Activated naive CD8-positive, alpha-beta T cell treated with anti-CD3 and anti-CD28 coated beads, Interleukin-2, amount 10 ng/mL, durations not matched to agents 7 days and 5 days (primary cell): ENCODE measurements at regions not wholly inside any gene's neighbourhood (a gene's known extent, or its start where the extent isn't known, plus 50 kb on each side); places are given as distances from the start of the nearest gene placed in this dataset.

ENCODE experiments used
- ATAC-seq: fragments of 150-1000 bp; cut with Tn5 transposase; one replicate; pipeline ENCODE4 v1.10.0; 2021; ENCODE audit warnings: low read depth, moderate library complexity
- POLR2A ChIA-PET: fragments of 350-600 bp; sonication (Branson Sonifier 250); formaldehyde crosslinking; loops from one replicate; lab custom pipeline; 2021; ENCODE audit warnings: antibody characterized with exemption; lab: Charles Lee
- DNase-seq: peaks from one replicate; pipeline ENCODE4 v3.0.0; 2021
- H3K27ac Mint-ChIP-seq: one replicate; pipeline ENCODE4 v1.8.0; 2022; ENCODE audit warnings: mild to moderate bottlenecking, mixed read lengths
- H3K27me3 Mint-ChIP-seq: one replicate; pipeline ENCODE4 v1.8.0; 2022; ENCODE audit warnings: mild to moderate bottlenecking, moderate library complexity, mixed read lengths
- H3K36me3 Mint-ChIP-seq: one replicate; pipeline ENCODE4 v1.8.0; 2021; ENCODE audit warnings: mild to moderate bottlenecking, mixed read lengths
- H3K4me1 Mint-ChIP-seq: one replicate; pipeline ENCODE4 v1.8.0; 2021; ENCODE audit warnings: mixed read lengths
- H3K4me3 Mint-ChIP-seq: one replicate; pipeline ENCODE4 v1.8.0; 2022; ENCODE audit warnings: mild to moderate bottlenecking, moderate library complexity, mixed read lengths
- H3K9me3 Mint-ChIP-seq: one replicate; pipeline ENCODE4 v1.8.0; 2021; ENCODE audit warnings: mixed read lengths

- H3K4me1 Mint-ChIP-seq, result no peaks in the 10 kb centered on the region
- ATAC-seq, result no peak
- H3K36me3 Mint-ChIP-seq, result no peaks in the 10 kb centered on the region
- no peaks in the 10 kb centered on the region for H3K27me3 Mint-ChIP-seq
- H3K4me3 Mint-ChIP-seq, result no peak overlapping the region
- POLR2A ChIA-PET, result no interaction called here
- no peak for DNase-seq
- no peaks in the 10 kb centered on the region for H3K9me3 Mint-ChIP-seq
- H3K27ac Mint-ChIP-seq, result no peak overlapping the region
These were observed 567.6 kb downstream of the KCNJ3 start for GRCh38 chr2:155266109-155266508.

- no peaks in the 10 kb centered on the region for H3K4me1 Mint-ChIP-seq
- POLR2A ChIA-PET, result no interaction called here
- ATAC-seq (no peak), DNase-seq (no peak)
- H3K27me3 Mint-ChIP-seq, result no peaks in the 10 kb centered on the region
- H3K36me3 Mint-ChIP-seq, result no peaks in the 10 kb centered on the region
- no peak overlapping the region for H3K4me3 Mint-ChIP-seq
- no peak overlapping the region for H3K27ac Mint-ChIP-seq
- peaks cover 1% of the 10 kb centered on the region for H3K9me3 Mint-ChIP-seq
These were observed 558.3 kb downstream of the KCNJ3 start for GRCh38 chr2:155256803-155257202.

- POLR2A ChIA-PET, result no interaction called here
- H3K36me3 Mint-ChIP-seq, result no peaks in the 10 kb centered on the region
- H3K4me1 Mint-ChIP-seq, result no peaks in the 10 kb centered on the region
- DNase-seq (no peak), ATAC-seq (no peak)
- no peaks in the 10 kb centered on the region for H3K9me3 Mint-ChIP-seq
- H3K27me3 Mint-ChIP-seq, result peaks cover 1% of the 10 kb centered on the region
- no peak overlapping the region for H3K4me3 Mint-ChIP-seq
- no peak overlapping the region for H3K27ac Mint-ChIP-seq
These were observed 552.3 kb downstream of the KCNJ3 start for GRCh38 chr2:155250800-155251199.

DNA sequence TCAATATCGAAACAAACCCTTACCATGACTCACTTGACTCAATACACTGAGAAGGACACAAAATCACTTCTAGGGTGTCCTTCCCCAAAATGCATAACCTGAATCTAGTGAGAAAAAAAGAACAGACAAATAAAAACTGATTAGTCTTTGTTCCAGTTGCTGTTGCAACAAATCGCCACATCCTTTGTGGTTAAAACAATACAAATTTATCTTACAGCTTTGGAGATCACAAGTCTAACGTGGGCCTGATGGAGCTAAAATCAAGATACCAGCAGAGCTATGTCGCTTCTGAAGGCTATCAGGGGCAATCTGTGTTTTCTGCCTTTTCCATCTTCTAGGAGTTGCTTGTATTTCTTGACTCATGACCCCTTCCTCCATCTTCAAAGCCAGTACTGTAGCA is 541.7 kb downstream of the KCNJ3 start:
- POLR2A ChIA-PET, result no interaction called here
- H3K27ac Mint-ChIP-seq, result no peak overlapping the region

DNA sequence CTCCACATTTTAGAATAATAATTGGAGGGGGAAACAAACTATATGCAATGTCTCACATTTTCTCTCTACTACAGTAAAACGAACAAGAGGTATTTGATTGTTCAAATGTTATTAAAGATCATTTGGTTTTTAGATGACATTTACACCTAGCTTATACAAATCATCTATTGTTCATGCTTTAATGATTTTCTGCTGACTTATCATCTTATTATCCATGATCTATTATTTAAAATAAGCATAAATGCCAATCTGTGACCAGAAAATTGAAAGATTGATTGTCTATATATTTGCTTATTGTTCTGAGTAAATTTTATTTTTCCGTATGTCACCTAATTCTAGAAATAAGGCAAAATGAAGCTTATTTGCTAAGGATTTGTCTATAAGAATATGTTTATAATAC is 537.2 kb downstream of the KCNJ3 start:
- no peaks in the 10 kb centered on the region for H3K27me3 Mint-ChIP-seq
- ATAC-seq (no peak), DNase-seq (no peak)
- no peaks in the 10 kb centered on the region for H3K36me3 Mint-ChIP-seq
- H3K27ac Mint-ChIP-seq, result no peak overlapping the region
- no peaks in the 10 kb centered on the region for H3K4me1 Mint-ChIP-seq
- POLR2A ChIA-PET, result no interaction called here
- H3K4me3 Mint-ChIP-seq, result no peak overlapping the region
- peaks cover 3% of the 10 kb centered on the region for H3K9me3 Mint-ChIP-seq

More for the DNA sequence above, 541.7 kb downstream of the KCNJ3 start:
- Mint-ChIP-seq H3K4me1 (no peaks in the 10 kb centered on the region), H3K4me3 (no peak overlapping the region), H3K36me3 (no peaks in the 10 kb centered on the region), H3K27me3 (no peaks in the 10 kb centered on the region), H3K9me3 (peaks cover 3% of the 10 kb centered on the region)
- ATAC-seq, result no peak
- no peak for DNase-seq

DNA sequence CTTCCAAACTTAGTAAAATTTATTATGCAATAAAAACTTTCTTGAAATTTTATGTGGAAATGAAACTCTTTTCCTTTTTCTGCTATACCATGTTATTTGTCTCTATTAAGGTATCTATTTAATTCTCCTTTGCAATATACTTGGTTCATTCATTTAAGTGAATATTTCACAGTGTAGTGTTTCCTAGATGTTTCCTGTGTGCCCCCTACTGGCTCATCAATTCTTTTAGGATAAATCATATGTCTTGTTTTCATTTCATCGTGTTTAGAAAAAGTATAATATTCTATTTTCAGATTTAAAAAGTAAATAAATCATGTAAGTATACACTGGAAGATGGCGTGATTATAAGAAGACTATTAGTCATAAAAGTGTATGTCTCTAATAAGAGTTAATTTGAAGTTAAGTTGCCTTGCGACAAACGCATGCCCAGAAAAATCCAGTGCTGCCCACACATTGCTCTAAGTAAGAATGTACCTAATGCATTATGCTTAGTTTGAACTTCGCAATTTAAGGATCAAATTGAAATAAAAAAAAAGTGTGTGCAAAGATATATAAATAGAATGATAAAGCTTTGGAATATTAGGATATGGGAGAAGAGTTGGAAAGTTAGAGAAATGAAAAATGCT is 525.4 kb downstream of the KCNJ3 start:
- H3K4me1 Mint-ChIP-seq, result no peaks in the 10 kb centered on the region
- no peaks in the 10 kb centered on the region for H3K36me3 Mint-ChIP-seq
- H3K4me3 Mint-ChIP-seq, result no peak overlapping the region
- no peaks in the 10 kb centered on the region for H3K27me3 Mint-ChIP-seq
- H3K27ac Mint-ChIP-seq, result no peak overlapping the region
- no peaks in the 10 kb centered on the region for H3K9me3 Mint-ChIP-seq
- DNase-seq, result no peak
- no peak for ATAC-seq
- POLR2A ChIA-PET, result no interaction called here

DNA sequence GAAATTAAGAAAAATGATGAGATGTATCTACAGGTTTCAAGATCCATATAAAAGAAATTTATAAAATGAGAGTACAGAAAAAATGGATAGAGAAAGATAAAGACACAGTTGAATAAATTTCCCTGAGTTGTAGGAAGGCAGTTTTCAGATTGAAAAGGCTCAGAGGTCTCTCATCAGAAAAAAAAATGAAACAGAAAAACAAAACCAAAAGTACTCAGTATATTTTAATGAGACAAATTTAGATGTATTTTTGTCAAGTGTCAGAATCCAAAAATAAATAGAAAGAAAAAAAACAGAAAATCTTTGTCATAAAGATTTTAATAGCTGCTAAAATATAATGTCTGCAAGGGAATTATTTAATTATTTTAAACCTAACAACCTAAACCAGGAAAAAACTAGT is 520.5 kb downstream of the KCNJ3 start:
- POLR2A ChIA-PET, result no interaction called here
- no peak for ATAC-seq
- no peaks in the 10 kb centered on the region for H3K36me3 Mint-ChIP-seq

GRCh38 chr2:155218292-155218924 is 519.9 kb downstream of the KCNJ3 start:
- ATAC-seq (no peak), DNase-seq (no peak)
- Mint-ChIP-seq H3K27me3 (no peaks in the 10 kb centered on the region), H3K9me3 (no peaks in the 10 kb centered on the region), H3K27ac (no peak overlapping the region), H3K36me3 (no peaks in the 10 kb centered on the region), H3K4me3 (no peak overlapping the region), H3K4me1 (no peaks in the 10 kb centered on the region)
- POLR2A ChIA-PET, result no interaction called here

More for the DNA sequence above, 520.5 kb downstream of the KCNJ3 start:
- no peak overlapping the region for H3K4me3 Mint-ChIP-seq
- no peak overlapping the region for H3K27ac Mint-ChIP-seq
- H3K27me3 Mint-ChIP-seq, result no peaks in the 10 kb centered on the region
- DNase-seq, result no peak
- H3K9me3 Mint-ChIP-seq, result no peaks in the 10 kb centered on the region
- H3K4me1 Mint-ChIP-seq, result no peaks in the 10 kb centered on the region

GRCh38 chr2:155215037-155215707 is 516.7 kb downstream of the KCNJ3 start:
- H3K27me3 Mint-ChIP-seq, result no peaks in the 10 kb centered on the region
- POLR2A ChIA-PET, result no interaction called here
- no peak overlapping the region for H3K4me3 Mint-ChIP-seq
- ATAC-seq (no peak), DNase-seq (no peak)
- no peaks in the 10 kb centered on the region for H3K9me3 Mint-ChIP-seq
- H3K27ac Mint-ChIP-seq, result no peak overlapping the region
- H3K4me1 Mint-ChIP-seq, result no peaks in the 10 kb centered on the region
- H3K36me3 Mint-ChIP-seq, result no peaks in the 10 kb centered on the region

- Mint-ChIP-seq H3K4me3 (no peak overlapping the region), H3K9me3 (no peaks in the 10 kb centered on the region), H3K27ac (no peak overlapping the region), H3K36me3 (no peaks in the 10 kb centered on the region), H3K4me1 (no peaks in the 10 kb centered on the region), H3K27me3 (no peaks in the 10 kb centered on the region)
- POLR2A ChIA-PET, result no interaction called here
- no peak for ATAC-seq
- no peak for DNase-seq
These were observed 511.4 kb downstream of the KCNJ3 start for GRCh38 chr2:155209696-155210450.

DNA sequence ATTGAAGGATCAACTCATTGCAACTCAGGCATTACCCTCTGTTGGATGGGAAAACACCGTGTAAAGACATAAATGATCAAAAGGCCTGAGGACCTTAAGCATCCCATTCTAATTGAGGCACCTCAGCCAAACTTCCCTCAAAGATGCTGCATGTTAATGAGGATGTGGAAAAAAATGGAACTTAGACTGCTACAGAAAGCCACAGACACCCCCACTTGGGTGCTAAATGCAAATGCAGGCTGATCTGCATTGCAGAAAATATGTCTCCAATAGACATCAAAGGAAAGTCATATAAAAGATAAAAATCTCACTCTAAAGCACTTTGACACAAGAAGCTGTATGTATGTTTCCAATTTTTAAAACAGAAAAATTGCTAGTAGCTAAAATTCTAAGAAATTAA is 504.7 kb downstream of the KCNJ3 start:
- Mint-ChIP-seq H3K27me3 (no peaks in the 10 kb centered on the region), H3K4me3 (no peak overlapping the region), H3K9me3 (no peaks in the 10 kb centered on the region)

DNA sequence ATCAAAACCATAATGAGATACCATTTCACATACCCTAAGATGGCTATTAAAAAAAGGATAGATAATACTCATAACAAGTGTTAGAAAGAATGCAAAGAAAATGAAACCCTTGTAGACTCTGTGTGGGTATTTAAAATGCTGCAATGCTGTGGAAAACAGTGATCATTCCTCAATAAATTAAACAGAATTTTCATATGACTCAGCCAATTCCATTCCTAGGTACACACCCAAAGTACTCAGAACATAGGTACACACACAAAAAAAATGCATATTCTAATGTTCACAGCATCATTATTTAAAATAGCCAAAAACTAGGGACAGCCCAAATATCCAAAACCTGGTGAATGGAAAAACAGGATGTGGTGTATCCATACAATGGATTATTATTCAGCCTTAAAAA is 502.3 kb downstream of the KCNJ3 start:
- H3K27me3 Mint-ChIP-seq, result no peaks in the 10 kb centered on the region
- no peak overlapping the region for H3K4me3 Mint-ChIP-seq
- no peak for ATAC-seq
- H3K27ac Mint-ChIP-seq, result no peak overlapping the region
- no peaks in the 10 kb centered on the region for H3K36me3 Mint-ChIP-seq
- no peak for DNase-seq
- no peaks in the 10 kb centered on the region for H3K4me1 Mint-ChIP-seq
- POLR2A ChIA-PET, result no interaction called here
- no peaks in the 10 kb centered on the region for H3K9me3 Mint-ChIP-seq

More for the DNA sequence above, 504.7 kb downstream of the KCNJ3 start:
- Mint-ChIP-seq H3K27ac (no peak overlapping the region), H3K4me1 (no peaks in the 10 kb centered on the region), H3K36me3 (no peaks in the 10 kb centered on the region)
- ATAC-seq (no peak), DNase-seq (no peak)
- POLR2A ChIA-PET, result no interaction called here

- DNase-seq (no peak), ATAC-seq (no peak)
- no peaks in the 10 kb centered on the region for H3K36me3 Mint-ChIP-seq
- no peaks in the 10 kb centered on the region for H3K4me1 Mint-ChIP-seq
- POLR2A ChIA-PET, result no interaction called here
- no peaks in the 10 kb centered on the region for H3K27me3 Mint-ChIP-seq
- H3K4me3 Mint-ChIP-seq, result no peak overlapping the region
- H3K9me3 Mint-ChIP-seq, result peaks cover 2% of the 10 kb centered on the region
- no peak overlapping the region for H3K27ac Mint-ChIP-seq
These were observed 491.8 kb downstream of the KCNJ3 start for GRCh38 chr2:155190342-155190741.
